ENCODE measurements at regions not wholly inside any gene's neighbourhood (a gene's known extent, or its start where the extent isn't known, plus 50 kb on each side); places are given as distances from the start of the nearest gene placed in this dataset.

- TF ChIP-seq CTCF (IDR thresholded peaks at IDR 0.05), result no peak
- TF ChIP-seq POLR2A (IDR thresholded peaks at IDR 0.05), result no peak
These were observed 80.4 kb downstream of the BOLA3 start for GRCh38 chr2:74067221-74067747.
